Type B pancreatic cell (in vitro differentiated cells): ENCODE measurements at regions not wholly inside any gene's neighbourhood (a gene's known extent, or its start where the extent isn't known, plus 50 kb on each side); places are given as distances from the start of the nearest gene placed in this dataset.
"Not testable (repeated sequence)": the region's sequence is repeated elsewhere in the genome, so short reads cannot be mapped to it uniquely, and the experiment has no call there.

ENCODE experiments used
- DNase-seq: peaks from one replicate; pipeline ENCODE4 v3.0.0; 2021; ENCODE audit warnings: mixed read lengths; ENCODE audit not compliant: unreplicated experiment; ENCODE audit errors: extremely low spot score
- H3K27ac Mint-ChIP-seq: 2 replicates; pipeline ENCODE4 v1.8.0; 2021; ENCODE audit warnings: mild to moderate bottlenecking, mixed read lengths
- H3K27me3 Mint-ChIP-seq: 2 replicates; pipeline ENCODE4 v1.8.0; 2021; ENCODE audit warnings: mixed read lengths
- H3K36me3 Mint-ChIP-seq: 2 replicates; pipeline ENCODE4 v1.8.0; 2021; ENCODE audit warnings: mixed read lengths
- H3K4me1 Mint-ChIP-seq: one replicate; pipeline ENCODE4 v1.8.0; 2021; ENCODE audit warnings: mixed read lengths; ENCODE audit not compliant: unreplicated experiment
- H3K4me3 Mint-ChIP-seq: 2 replicates; pipeline ENCODE4 v1.8.0; 2021; ENCODE audit warnings: mild to moderate bottlenecking, mixed read lengths
- H3K9me3 Mint-ChIP-seq: 2 replicates; pipeline ENCODE4 v1.8.0; 2021; ENCODE audit warnings: mixed read lengths
- TF ChIP-seq, protein P1 (sequence below): fragments of 200-600 bp; sonication (generic); conservative IDR thresholded peaks from 2 replicates; pipeline ENCODE4 v1.5.0; 2021; ENCODE audit warnings: antibody characterized with exemption, mild to moderate bottlenecking

DNA sequence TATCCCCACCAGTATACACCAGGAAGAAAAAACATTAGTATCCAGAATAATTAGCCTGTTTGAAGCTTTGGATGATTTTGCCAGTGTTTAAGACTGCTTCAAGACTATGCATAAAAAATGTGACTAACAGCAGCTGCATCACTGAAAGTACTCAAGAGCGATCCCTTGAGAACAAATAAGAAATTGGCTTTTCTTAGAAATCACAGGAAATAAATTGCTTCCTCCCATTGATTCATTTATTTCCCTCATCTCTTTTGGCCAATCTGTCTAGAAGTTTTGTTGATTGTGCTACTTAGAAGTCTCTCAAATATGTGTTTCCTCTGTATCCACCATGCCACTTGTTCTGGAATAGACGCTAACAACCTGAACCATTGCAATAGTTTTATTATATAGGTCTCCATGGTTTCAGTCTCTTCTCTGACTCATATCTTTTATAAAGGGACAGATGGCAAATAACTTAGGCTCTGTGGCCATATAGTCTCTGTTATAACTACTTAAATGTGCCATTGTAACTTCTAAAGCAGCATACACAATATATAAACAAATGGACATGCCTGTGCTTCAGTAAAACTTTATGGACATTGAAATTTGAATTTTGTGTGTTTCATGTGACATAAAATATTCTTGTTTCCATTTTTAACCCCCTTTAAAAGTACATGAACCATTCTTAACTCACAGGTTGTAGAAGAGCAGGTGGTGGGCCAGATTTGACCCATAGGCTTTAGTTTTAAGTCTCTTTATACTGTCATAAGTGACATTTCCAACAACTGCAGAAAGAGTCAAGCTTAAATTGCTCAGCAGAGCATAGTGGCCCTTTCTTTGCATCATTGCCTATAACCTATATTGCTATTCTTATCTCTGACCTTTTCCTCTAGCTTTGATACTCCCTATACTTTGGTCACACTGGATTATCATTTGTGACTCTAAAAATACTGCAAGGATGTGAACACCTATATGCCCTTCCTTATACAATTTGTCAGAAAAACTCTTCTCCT is 123.9 kb downstream of the MC4R start:
- Mint-ChIP-seq H3K4me3 (no peak overlapping the region), H3K36me3 (no peaks in the 10 kb centered on the region), H3K27ac (no peak overlapping the region), H3K27me3 (no peaks in the 10 kb centered on the region), H3K9me3 (no peaks in the 10 kb centered on the region), H3K4me1 (no peaks in the 10 kb centered on the region)
- DNase-seq, result no peak
- TF ChIP-seq, protein P1, sequence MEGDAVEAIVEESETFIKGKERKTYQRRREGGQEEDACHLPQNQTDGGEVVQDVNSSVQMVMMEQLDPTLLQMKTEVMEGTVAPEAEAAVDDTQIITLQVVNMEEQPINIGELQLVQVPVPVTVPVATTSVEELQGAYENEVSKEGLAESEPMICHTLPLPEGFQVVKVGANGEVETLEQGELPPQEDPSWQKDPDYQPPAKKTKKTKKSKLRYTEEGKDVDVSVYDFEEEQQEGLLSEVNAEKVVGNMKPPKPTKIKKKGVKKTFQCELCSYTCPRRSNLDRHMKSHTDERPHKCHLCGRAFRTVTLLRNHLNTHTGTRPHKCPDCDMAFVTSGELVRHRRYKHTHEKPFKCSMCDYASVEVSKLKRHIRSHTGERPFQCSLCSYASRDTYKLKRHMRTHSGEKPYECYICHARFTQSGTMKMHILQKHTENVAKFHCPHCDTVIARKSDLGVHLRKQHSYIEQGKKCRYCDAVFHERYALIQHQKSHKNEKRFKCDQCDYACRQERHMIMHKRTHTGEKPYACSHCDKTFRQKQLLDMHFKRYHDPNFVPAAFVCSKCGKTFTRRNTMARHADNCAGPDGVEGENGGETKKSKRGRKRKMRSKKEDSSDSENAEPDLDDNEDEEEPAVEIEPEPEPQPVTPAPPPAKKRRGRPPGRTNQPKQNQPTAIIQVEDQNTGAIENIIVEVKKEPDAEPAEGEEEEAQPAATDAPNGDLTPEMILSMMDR, result no peak

DNA sequence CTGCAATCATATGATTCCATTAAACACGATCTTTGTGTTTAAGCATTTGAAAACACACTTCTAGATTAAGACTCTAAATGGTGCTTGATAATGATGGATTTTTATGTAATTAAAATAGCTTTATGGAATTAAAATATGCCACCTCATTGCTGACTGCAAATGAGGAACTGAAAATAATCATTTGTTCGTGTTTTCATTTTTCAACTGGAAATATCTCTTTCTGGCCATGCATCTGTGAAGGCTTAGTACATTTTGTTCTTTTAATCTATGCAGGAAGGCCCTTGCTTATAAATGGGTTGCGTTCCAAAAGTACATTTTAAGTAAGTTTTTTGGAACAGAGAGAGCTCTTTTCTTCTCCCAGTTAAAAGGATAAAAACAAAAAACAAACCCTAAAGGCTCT is 125.5 kb downstream of the MC4R start:
- no peaks in the 10 kb centered on the region for H3K27me3 Mint-ChIP-seq
- no peak for DNase-seq
- H3K36me3 Mint-ChIP-seq, result no peaks in the 10 kb centered on the region
- H3K4me3 Mint-ChIP-seq, result no peak overlapping the region
- no peak overlapping the region for H3K27ac Mint-ChIP-seq
- H3K4me1 Mint-ChIP-seq, result no peaks in the 10 kb centered on the region
- TF ChIP-seq, protein P1, result no peak
- H3K9me3 Mint-ChIP-seq, result no peaks in the 10 kb centered on the region

DNA sequence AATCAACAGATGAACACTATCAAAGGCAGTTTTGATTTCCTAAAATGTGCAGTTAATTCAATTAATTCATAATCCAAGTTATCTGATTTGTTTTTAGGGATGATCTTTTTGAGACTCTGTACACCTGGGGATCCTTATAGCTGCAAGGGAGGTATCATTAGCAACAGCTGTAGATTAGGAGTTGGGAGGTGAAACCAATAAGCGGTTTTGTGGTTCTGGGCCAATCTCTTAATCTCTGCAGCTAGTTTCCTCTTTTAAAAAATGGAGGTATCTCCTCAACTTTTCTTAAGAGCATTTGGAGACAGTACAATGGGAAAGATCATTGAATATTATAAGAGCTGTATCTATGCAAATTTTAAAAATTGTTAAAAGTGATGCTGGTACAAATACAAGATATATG is 126.0 kb downstream of the MC4R start:
- H3K27me3 Mint-ChIP-seq, result no peaks in the 10 kb centered on the region
- no peak overlapping the region for H3K27ac Mint-ChIP-seq
- H3K4me1 Mint-ChIP-seq, result no peaks in the 10 kb centered on the region
- TF ChIP-seq, protein P1, result no peak
- no peak overlapping the region for H3K4me3 Mint-ChIP-seq
- no peak for DNase-seq
- no peaks in the 10 kb centered on the region for H3K9me3 Mint-ChIP-seq
- H3K36me3 Mint-ChIP-seq, result no peaks in the 10 kb centered on the region

DNA sequence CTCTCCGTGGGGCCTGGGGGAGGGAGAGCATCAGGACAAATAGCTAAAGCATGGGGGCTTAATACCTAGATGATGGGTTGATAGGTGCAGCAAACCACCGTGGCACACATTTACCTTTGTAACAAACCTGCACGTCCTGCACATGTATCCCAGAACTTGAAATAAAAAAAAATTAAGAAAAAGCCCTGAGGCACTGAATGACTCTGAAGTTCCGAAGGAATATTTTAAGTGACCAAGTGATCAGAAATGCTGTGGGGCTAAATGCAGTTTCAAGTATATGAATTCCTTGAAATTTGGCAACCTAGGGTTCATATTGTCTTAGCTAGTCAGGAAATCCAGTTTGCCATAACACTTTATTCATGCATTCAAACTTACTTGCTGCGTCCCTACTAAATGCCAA is 127.5 kb downstream of the MC4R start:
- no peaks in the 10 kb centered on the region for H3K4me1 Mint-ChIP-seq
- no peaks in the 10 kb centered on the region for H3K27me3 Mint-ChIP-seq
- DNase-seq, result no peak
- no peaks in the 10 kb centered on the region for H3K9me3 Mint-ChIP-seq
- no peaks in the 10 kb centered on the region for H3K36me3 Mint-ChIP-seq
- TF ChIP-seq, protein P1, result no peak
- H3K27ac Mint-ChIP-seq, result no peak overlapping the region
- no peak overlapping the region for H3K4me3 Mint-ChIP-seq

DNA sequence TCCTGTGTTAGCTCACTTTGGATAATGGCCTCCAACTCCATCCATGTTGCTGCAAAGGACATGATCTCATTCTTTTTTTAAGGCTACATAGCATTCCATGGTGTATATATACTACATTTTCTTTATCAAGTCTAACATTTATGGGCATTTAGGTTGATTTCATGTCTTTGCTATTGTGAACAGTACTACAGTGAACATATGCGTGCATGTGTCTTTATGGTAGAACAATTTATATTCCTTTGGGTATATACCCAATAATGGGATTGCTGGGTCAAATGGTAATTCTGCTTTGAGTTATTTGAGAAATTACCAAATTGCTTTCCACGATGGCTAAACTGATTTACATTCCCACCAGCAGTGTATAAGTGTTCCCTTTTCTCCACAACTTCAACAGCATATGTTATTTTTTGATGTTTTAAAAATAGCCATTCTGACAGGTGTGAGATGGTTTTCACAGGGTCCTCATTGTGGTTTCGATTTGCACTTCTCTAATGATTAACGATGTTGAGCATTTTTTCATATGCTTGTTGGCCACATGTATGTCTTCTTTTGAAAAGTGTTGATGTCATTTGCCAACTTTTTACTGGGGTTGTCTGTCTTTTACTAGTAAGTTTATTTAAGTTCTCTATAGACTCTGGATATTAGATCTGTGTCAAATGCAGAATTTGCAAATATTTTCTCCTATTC is 133.4 kb downstream of the MC4R start:
- H3K4me1 Mint-ChIP-seq, DNase-seq, H3K4me3 Mint-ChIP-seq, H3K27me3 Mint-ChIP-seq, H3K27ac Mint-ChIP-seq, H3K36me3 Mint-ChIP-seq, H3K9me3 Mint-ChIP-seq: not testable (repeated sequence)

DNA sequence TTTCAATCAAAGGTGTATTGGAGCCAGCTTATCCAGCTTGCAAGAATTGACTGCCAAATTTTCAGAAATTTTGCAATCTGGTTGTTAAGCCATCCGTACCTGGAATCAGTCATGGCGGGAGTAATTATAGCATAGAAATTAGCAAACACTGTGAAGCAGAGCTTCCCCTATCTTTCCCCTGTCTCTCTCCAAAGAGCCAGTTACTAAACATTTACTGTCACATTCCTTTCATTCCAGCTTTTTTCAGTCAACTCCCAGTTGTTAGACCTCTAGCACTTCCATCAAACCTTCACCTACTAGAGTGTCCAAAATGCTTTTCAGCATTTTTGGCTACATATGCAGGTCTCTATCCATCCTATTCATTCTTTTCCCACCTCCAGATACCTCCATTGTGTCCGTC is 137.4 kb downstream of the MC4R start:
- no peak for DNase-seq
- no peaks in the 10 kb centered on the region for H3K9me3 Mint-ChIP-seq
- no peak overlapping the region for H3K27ac Mint-ChIP-seq
- no peak overlapping the region for H3K4me3 Mint-ChIP-seq
- H3K4me1 Mint-ChIP-seq, result no peaks in the 10 kb centered on the region
- H3K36me3 Mint-ChIP-seq, result no peaks in the 10 kb centered on the region
- TF ChIP-seq, protein P1, result no peak
- no peaks in the 10 kb centered on the region for H3K27me3 Mint-ChIP-seq
